GM19238 (cell line): ENCODE measurements at regions not wholly inside any gene's neighbourhood (a gene's known extent, or its start where the extent isn't known, plus 50 kb on each side); places are given as distances from the start of the nearest gene placed in this dataset.
"Not testable (repeated sequence)": the region's sequence is repeated elsewhere in the genome, so short reads cannot be mapped to it uniquely, and the experiment has no call there.

ENCODE experiments used
- DNase-seq: peaks from one replicate; pipeline ENCODE4 v3.0.0; 2011; ENCODE audit warnings: low spot score; ENCODE audit not compliant: insufficient read length

GRCh38 chr7:87007038-87007437 lies 52.4 kb downstream of the ELAPOR2 start:
- DNase-seq: no peak

- no peak for DNase-seq
Measured at GRCh38 chr7:87004956-87005355, 54.5 kb downstream of the ELAPOR2 start.

GRCh38 chr7:87003872-87004798 lies 55.3 kb downstream of the ELAPOR2 start:
- no peak for DNase-seq

GRCh38 chr7:87001214-87001613 lies 58.2 kb downstream of the ELAPOR2 start:
- DNase-seq: no peak

GRCh38 chr7:87000344-87000743 lies 59.1 kb downstream of the ELAPOR2 start:
- DNase-seq: no peak

GRCh38 chr7:86999750-87000149 lies 59.7 kb downstream of the ELAPOR2 start:
- no peak for DNase-seq

- DNase-seq: no peak
Measured at GRCh38 chr7:86995814-86996213, 63.6 kb downstream of the ELAPOR2 start.

GRCh38 chr7:86995052-86995725 lies 64.3 kb downstream of the ELAPOR2 start:
- no peak for DNase-seq

GRCh38 chr7:86991771-86992191 lies 67.7 kb downstream of the ELAPOR2 start:
- DNase-seq: no peak

- DNase-seq: no peak
Measured at GRCh38 chr7:86991093-86991769, 68.2 kb downstream of the ELAPOR2 start.

- no peak for DNase-seq
Measured at GRCh38 chr7:86989407-86989806, 70.0 kb downstream of the ELAPOR2 start.

- not testable (repeated sequence) for DNase-seq
Measured at GRCh38 chr7:86987834-86988233, 71.6 kb downstream of the ELAPOR2 start.

GRCh38 chr7:86987358-86987757 lies 72.1 kb downstream of the ELAPOR2 start:
- not testable (repeated sequence) for DNase-seq

- not testable (repeated sequence) for DNase-seq
Measured at GRCh38 chr7:86985342-86985741, 74.1 kb downstream of the ELAPOR2 start.

- DNase-seq: not testable (repeated sequence)
Measured at GRCh38 chr7:86983654-86984053, 75.8 kb downstream of the ELAPOR2 start.

GRCh38 chr7:86981937-86982336 lies 77.5 kb downstream of the ELAPOR2 start:
- not testable (repeated sequence) for DNase-seq

- DNase-seq: no peak
Measured at GRCh38 chr7:86981127-86981526, 78.3 kb downstream of the ELAPOR2 start.

- no peak for DNase-seq
Measured at GRCh38 chr7:86980223-86980622, 79.2 kb downstream of the ELAPOR2 start.

- no peak for DNase-seq
Measured at GRCh38 chr7:86978808-86979506, 80.5 kb downstream of the ELAPOR2 start.

GRCh38 chr7:86976958-86977357 lies 82.5 kb downstream of the ELAPOR2 start:
- DNase-seq: no peak

GRCh38 chr7:86975914-86976313 lies 83.5 kb downstream of the ELAPOR2 start:
- no peak for DNase-seq
